MM.1S (cell line): ENCODE measurements at regions not wholly inside any gene's neighbourhood (a gene's known extent, or its start where the extent isn't known, plus 50 kb on each side); places are given as distances from the start of the nearest gene placed in this dataset.

Source experiments
- EZH2 ChIP-seq: fragments of 300-600 bp; sonication (generic); optimal IDR thresholded peaks from 2 replicates; pipeline ENCODE3; 2017; ENCODE audit warnings: low read depth, mild to moderate bottlenecking, antibody characterized with exemption, low read length, mixed read lengths
- EZH2phosphoT487 ChIP-seq: fragments of 300-600 bp; sonication (generic); IDR thresholded peaks from 2 replicates; pipeline ENCODE4 v1.6.1; 2018; ENCODE audit warnings: antibody characterized with exemption, low read length
- TF ChIP-seq, protein P1 (sequence below): fragments of 300-600 bp; sonication (generic); IDR thresholded peaks from 2 replicates; pipeline ENCODE4 v1.5.1; 2016; ENCODE audit warnings: antibody characterized with exemption, low read length, mixed read lengths

DNA sequence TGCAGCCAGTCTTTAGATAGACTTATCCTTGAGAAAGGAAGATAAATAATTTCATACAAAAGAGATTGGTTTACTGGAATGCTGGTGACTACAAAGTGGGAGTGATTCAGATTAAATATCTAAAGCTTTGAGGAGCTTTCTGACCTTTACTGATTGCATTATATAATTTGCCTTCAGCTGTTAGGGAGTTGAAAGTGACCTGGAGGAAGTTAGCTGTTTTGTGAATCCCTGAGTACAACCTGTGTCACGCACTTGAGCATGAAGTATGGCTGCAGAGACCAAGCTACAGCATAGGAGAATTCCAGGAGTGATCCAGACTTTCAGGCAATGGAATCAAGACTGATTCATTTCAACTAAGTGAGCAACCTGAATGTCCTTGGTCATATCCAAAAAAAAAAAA, 1848.3 kb upstream of the RAG2 start:
- TF ChIP-seq, protein P1, sequence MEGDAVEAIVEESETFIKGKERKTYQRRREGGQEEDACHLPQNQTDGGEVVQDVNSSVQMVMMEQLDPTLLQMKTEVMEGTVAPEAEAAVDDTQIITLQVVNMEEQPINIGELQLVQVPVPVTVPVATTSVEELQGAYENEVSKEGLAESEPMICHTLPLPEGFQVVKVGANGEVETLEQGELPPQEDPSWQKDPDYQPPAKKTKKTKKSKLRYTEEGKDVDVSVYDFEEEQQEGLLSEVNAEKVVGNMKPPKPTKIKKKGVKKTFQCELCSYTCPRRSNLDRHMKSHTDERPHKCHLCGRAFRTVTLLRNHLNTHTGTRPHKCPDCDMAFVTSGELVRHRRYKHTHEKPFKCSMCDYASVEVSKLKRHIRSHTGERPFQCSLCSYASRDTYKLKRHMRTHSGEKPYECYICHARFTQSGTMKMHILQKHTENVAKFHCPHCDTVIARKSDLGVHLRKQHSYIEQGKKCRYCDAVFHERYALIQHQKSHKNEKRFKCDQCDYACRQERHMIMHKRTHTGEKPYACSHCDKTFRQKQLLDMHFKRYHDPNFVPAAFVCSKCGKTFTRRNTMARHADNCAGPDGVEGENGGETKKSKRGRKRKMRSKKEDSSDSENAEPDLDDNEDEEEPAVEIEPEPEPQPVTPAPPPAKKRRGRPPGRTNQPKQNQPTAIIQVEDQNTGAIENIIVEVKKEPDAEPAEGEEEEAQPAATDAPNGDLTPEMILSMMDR: no peak
- TF ChIP-seq EZH2phosphoT487: no peak
- no peak for TF ChIP-seq EZH2
